Endothelial cell of umbilical vein (primary cell): ENCODE measurements at regions not wholly inside any gene's neighbourhood (a gene's known extent, or its start where the extent isn't known, plus 50 kb on each side); places are given as distances from the start of the nearest gene placed in this dataset.

Source experiments
- EZH2 ChIP-seq: IDR thresholded peaks from 2 replicates; pipeline ENCODE4 v1.6.1; 2012; ENCODE audit warnings: borderline replicate concordance, low read depth, mild to moderate bottlenecking, moderate library complexity, low read length, inconsistent platforms; ENCODE audit not compliant: severe bottlenecking
- FOS ChIP-seq: IDR thresholded peaks from 2 replicates; pipeline ENCODE4 v1.6.1; 2011; ENCODE audit warnings: mild to moderate bottlenecking, low read length, moderate library complexity, borderline replicate concordance; ENCODE audit not compliant: insufficient read depth
- GATA2 ChIP-seq: IDR thresholded peaks from 2 replicates; pipeline ENCODE4 v1.7.0; 2011; ENCODE audit warnings: low read depth, mild to moderate bottlenecking, moderate library complexity, mixed read lengths, low read length; ENCODE audit not compliant: insufficient read length, insufficient read depth
- JUN ChIP-seq: IDR thresholded peaks from 2 replicates; pipeline ENCODE4 v1.6.1; 2011; ENCODE audit warnings: borderline replicate concordance, low read depth; ENCODE audit not compliant: insufficient read length, insufficient read depth
- MYC ChIP-seq: IDR thresholded peaks from one replicate; pipeline ENCODE4 v1.6.1; 2011; ENCODE audit warnings: mild to moderate bottlenecking, low read depth, low read length
- POLR2A ChIP-seq: IDR thresholded peaks from 2 replicates; pipeline ENCODE4 v1.6.1; 2012; ENCODE audit warnings: low read depth, mild to moderate bottlenecking, control low read depth, low read length
- POLR2AphosphoS5 ChIP-seq: IDR thresholded peaks from 2 replicates; pipeline ENCODE4 v1.6.1; 2012; ENCODE audit warnings: low read depth, mild to moderate bottlenecking, control low read depth, low read length, moderate library complexity; ENCODE audit not compliant: insufficient read depth
- TF ChIP-seq, protein P1 (sequence below), 2 donors: IDR thresholded peaks; 1 replicate in 1 of 2; 2 replicates in 1 of 2; pipeline ENCODE4 v1.5.1; 2011; ENCODE audit warnings: low read length in 2 of 2, mild to moderate bottlenecking in 2 of 2, moderate library complexity in 2 of 2, control low read depth in 1 of 2, inconsistent platforms in 1 of 2, low read depth in 1 of 2; ENCODE audit not compliant: insufficient read depth in 1 of 2; ENCODE audit errors: extremely low read depth in 1 of 2
- TF ChIP-seq, protein P2 (sequence below): IDR thresholded peaks from 2 replicates; pipeline ENCODE4 v1.6.1; 2011; ENCODE audit not compliant: insufficient read depth, insufficient read length

DNA sequence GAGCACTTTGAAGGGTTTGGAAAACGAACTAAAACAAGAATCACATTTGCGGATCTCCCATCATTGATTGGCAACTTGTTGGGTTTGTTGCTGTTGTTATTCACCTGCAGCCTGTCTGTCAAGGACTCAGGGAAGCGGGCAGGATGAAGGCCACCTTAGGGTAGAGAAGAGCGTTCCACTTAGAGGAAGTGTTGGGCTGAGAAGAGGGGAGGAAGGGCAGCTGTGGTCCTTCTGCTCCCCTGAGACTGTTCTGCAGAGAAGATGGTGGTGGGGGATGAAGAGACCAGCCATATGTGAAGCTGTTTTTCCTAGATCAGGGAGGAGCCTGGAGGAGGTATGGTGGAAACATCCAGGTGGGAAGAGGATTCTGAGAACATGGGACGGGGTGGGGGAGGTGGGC is 70.6 kb upstream of the CPEB4 start:
- no peak for TF ChIP-seq POLR2A
- TF ChIP-seq, protein P1, sequence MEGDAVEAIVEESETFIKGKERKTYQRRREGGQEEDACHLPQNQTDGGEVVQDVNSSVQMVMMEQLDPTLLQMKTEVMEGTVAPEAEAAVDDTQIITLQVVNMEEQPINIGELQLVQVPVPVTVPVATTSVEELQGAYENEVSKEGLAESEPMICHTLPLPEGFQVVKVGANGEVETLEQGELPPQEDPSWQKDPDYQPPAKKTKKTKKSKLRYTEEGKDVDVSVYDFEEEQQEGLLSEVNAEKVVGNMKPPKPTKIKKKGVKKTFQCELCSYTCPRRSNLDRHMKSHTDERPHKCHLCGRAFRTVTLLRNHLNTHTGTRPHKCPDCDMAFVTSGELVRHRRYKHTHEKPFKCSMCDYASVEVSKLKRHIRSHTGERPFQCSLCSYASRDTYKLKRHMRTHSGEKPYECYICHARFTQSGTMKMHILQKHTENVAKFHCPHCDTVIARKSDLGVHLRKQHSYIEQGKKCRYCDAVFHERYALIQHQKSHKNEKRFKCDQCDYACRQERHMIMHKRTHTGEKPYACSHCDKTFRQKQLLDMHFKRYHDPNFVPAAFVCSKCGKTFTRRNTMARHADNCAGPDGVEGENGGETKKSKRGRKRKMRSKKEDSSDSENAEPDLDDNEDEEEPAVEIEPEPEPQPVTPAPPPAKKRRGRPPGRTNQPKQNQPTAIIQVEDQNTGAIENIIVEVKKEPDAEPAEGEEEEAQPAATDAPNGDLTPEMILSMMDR (IDR thresholded peaks at IDR 0.05; ENCODE audit: extremely low read depth in 1 of 2, insufficient read depth in 1 of 2, low read depth in 1 of 2, low read length in 2 of 2) = no peak
- no peak for TF ChIP-seq POLR2AphosphoS5
- TF ChIP-seq EZH2 = no peak
- TF ChIP-seq, protein P2, sequence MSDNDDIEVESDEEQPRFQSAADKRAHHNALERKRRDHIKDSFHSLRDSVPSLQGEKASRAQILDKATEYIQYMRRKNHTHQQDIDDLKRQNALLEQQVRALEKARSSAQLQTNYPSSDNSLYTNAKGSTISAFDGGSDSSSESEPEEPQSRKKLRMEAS = no peak
- no peak for TF ChIP-seq JUN
- no peak for TF ChIP-seq GATA2
- no peak for TF ChIP-seq FOS
- no peak for TF ChIP-seq MYC
